Aorta (tissue), 5 donors: ENCODE measurements at regions not wholly inside any gene's neighbourhood (a gene's known extent, or its start where the extent isn't known, plus 50 kb on each side); places are given as distances from the start of the nearest gene placed in this dataset.
"Not testable (repeated sequence)": the region's sequence is repeated elsewhere in the genome, so short reads cannot be mapped to it uniquely, and the experiment has no call there.

Experiments
- ATAC-seq: fragments of 200-7000 bp; cut with Tn5 transposase; one replicate; pipeline ENCODE4 v1.9.1; 2022; ENCODE audit warnings: moderate library complexity; ENCODE audit not compliant: low FRiP score
- DNase-seq, 2 donors: peaks; one replicate each; pipeline ENCODE4 v3.0.0-alpha.2; 2020
- H3K27ac ChIP-seq, 2 donors: one replicate each; pipeline ENCODE4 v1.5.1; 2013; ENCODE audit warnings: low read length in 2 of 2, mild to moderate bottlenecking in 2 of 2, moderate library complexity in 2 of 2, control low read depth in 1 of 2, inconsistent platforms in 1 of 2, low read depth in 1 of 2
- H3K27me3 ChIP-seq, 2 donors: one replicate each; pipeline ENCODE4 v1.6.1; 2013; ENCODE audit warnings: control low read depth in 1 of 2, low read length in 1 of 2, mild to moderate bottlenecking in 1 of 2, moderate library complexity in 1 of 2; ENCODE audit not compliant: insufficient read depth in 2 of 2, control insufficient read depth in 1 of 2
- H3K36me3 ChIP-seq, 2 donors: one replicate each; pipeline ENCODE4 v1.6.1; 2013; ENCODE audit warnings: control low read depth in 1 of 2, low read length in 1 of 2, mild to moderate bottlenecking in 1 of 2; ENCODE audit not compliant: insufficient read depth in 2 of 2, control insufficient read depth in 1 of 2
- H3K4me1 ChIP-seq, 2 donors: one replicate each; pipeline ENCODE4 v1.6.1; 2013; ENCODE audit warnings: low read length in 2 of 2, control low read depth in 1 of 2, mild to moderate bottlenecking in 1 of 2, moderate library complexity in 1 of 2; ENCODE audit not compliant: insufficient read depth in 2 of 2, control insufficient read depth in 1 of 2
- H3K4me3 ChIP-seq, 2 donors: one replicate each; pipeline ENCODE4 v1.5.1; 2013; ENCODE audit warnings: low read length in 2 of 2, control low read depth in 1 of 2, mild to moderate bottlenecking in 1 of 2
- H3K9me3 ChIP-seq: one replicate; pipeline ENCODE4 v1.6.1; 2013; ENCODE audit warnings: mild to moderate bottlenecking, low read length; ENCODE audit not compliant: control insufficient read depth
- WGBS, 2 donors: extraction: QIAGEN DNeasy Blood & Tissue Kit; methylation state at CpG; one replicate each; pipeline ENCODE4 v1.1.7; 2013; 5-methylcytosine and 5-hydroxymethylcytosine counted together
- intact Hi-C, 2 donors: fragments of 100-400 bp; cut with DNase I; formaldehyde crosslinking; loops; one replicate each; pipeline versions ENCODE4 v1.14.2 to v1.15.0; 2022
- donor health status: healthy with polysubstance abuse.
- donor health status: Bipolar disorder and iron deficiency.
- donor health status: DM: no; HTN: no; CAD: no.
- donor health status: DM: no; HTN: no; CAD: no.
- donor health status: DM: yes; HTN: yes; CAD: no.

GRCh38 chr3:181919375-181919774, 207.7 kb downstream of the SOX2 start:
- Histone ChIP-seq H3K27me3 (peaks cover 0 to 2% of the 10 kb centered on the region in 2 donors), H3K4me1 (no peaks in the 10 kb centered on the region), H3K27ac (no peak overlapping the region), H3K9me3 (no peaks in the 10 kb centered on the region), H3K36me3 (no peaks in the 10 kb centered on the region), H3K4me3 (no peak overlapping the region)
- 87 to 88% methylated on average over 1 of the region's 1 CpG for WGBS, 2 donors
- ATAC-seq (no peak), DNase-seq (no peak)
- intact Hi-C loops = no loop called here

- H3K4me3 ChIP-seq = no peak overlapping the region
- intact Hi-C loops = no loop called here
- no peaks in the 10 kb centered on the region for H3K4me1 ChIP-seq
Measured at GRCh38 chr3:181920409-181920808, 208.7 kb downstream of the SOX2 start.

GRCh38 chr3:181921220-181921619, 209.5 kb downstream of the SOX2 start:
- WGBS, 2 donors = 73 to 80% methylated on average over 2 of the region's 2 CpGs
- no peak for ATAC-seq

More at GRCh38 chr3:181920409-181920808, 208.7 kb downstream of the SOX2 start:
- no peaks in the 10 kb centered on the region for H3K36me3 ChIP-seq
- ATAC-seq (no peak), DNase-seq (no peak)
- H3K9me3 ChIP-seq = no peaks in the 10 kb centered on the region
- no peak overlapping the region for H3K27ac ChIP-seq
- peaks cover 0 to 2% of the 10 kb centered on the region in 2 donors for H3K27me3 ChIP-seq
- WGBS, 2 donors = 40 to 44% methylated on average over 3 of the region's 3 CpGs

GRCh38 chr3:181925841-181926240, 214.1 kb downstream of the SOX2 start:
- H3K36me3 ChIP-seq, H3K4me3 ChIP-seq, ATAC-seq, H3K9me3 ChIP-seq, DNase-seq, intact Hi-C loops, H3K4me1 ChIP-seq, H3K27ac ChIP-seq, H3K27me3 ChIP-seq: not testable (repeated sequence)
- WGBS, 2 donors = 90 to 92% methylated on average over 26 to 34 of the region's 34 CpGs

More at GRCh38 chr3:181921220-181921619, 209.5 kb downstream of the SOX2 start:
- Histone ChIP-seq H3K27me3 (peaks cover 0 to 2% of the 10 kb centered on the region in 2 donors), H3K36me3 (no peaks in the 10 kb centered on the region), H3K9me3 (no peaks in the 10 kb centered on the region), H3K4me3 (no peak overlapping the region), H3K4me1 (no peaks in the 10 kb centered on the region), H3K27ac (no peak overlapping the region)
- DNase-seq = no peak
- intact Hi-C loops = no loop called here

- H3K27me3 ChIP-seq = peaks cover 0 to 1% of the 10 kb centered on the region in 2 donors
- 77 to 80% methylated on average over 5 of the region's 5 CpGs for WGBS, 2 donors
- H3K9me3 ChIP-seq = no peaks in the 10 kb centered on the region
- no peak overlapping the region for H3K4me3 ChIP-seq
- no peaks in the 10 kb centered on the region for H3K4me1 ChIP-seq
- H3K36me3 ChIP-seq = no peaks in the 10 kb centered on the region
- ATAC-seq = no peak
- H3K27ac ChIP-seq = no peak overlapping the region
- intact Hi-C loops = no loop called here
- no peak for DNase-seq
Measured at GRCh38 chr3:181929501-181929900, 217.8 kb downstream of the SOX2 start.

GRCh38 chr3:181930105-181930504, 218.4 kb downstream of the SOX2 start:
- 69 to 71% methylated on average over 4 of the region's 4 CpGs for WGBS, 2 donors

GRCh38 chr3:181932039-181932438, 220.3 kb downstream of the SOX2 start:
- Histone ChIP-seq H3K36me3 (no peaks in the 10 kb centered on the region), H3K4me1 (no peaks in the 10 kb centered on the region), H3K4me3 (no peak overlapping the region), H3K27ac (no peak overlapping the region), H3K27me3 (peaks cover 0 to 1% of the 10 kb centered on the region in 2 donors), H3K9me3 (no peaks in the 10 kb centered on the region)
- no peak for ATAC-seq
- WGBS, 2 donors = 70 to 73% methylated on average over 4 of the region's 4 CpGs
- intact Hi-C loops = no loop called here
- no peak for DNase-seq

More at GRCh38 chr3:181930105-181930504, 218.4 kb downstream of the SOX2 start:
- ATAC-seq (no peak), DNase-seq (no peak)
- H3K4me3 ChIP-seq = no peak overlapping the region
- intact Hi-C loops = no loop called here
- H3K36me3 ChIP-seq = no peaks in the 10 kb centered on the region
- no peaks in the 10 kb centered on the region for H3K4me1 ChIP-seq
- H3K9me3 ChIP-seq = no peaks in the 10 kb centered on the region
- peaks cover 0 to 1% of the 10 kb centered on the region in 2 donors for H3K27me3 ChIP-seq
- no peak overlapping the region for H3K27ac ChIP-seq

- H3K27ac ChIP-seq = no peak overlapping the region
- intact Hi-C loops = no loop called here
- ATAC-seq = no peak
Measured at GRCh38 chr3:181933052-181933618, 221.4 kb downstream of the SOX2 start.

GRCh38 chr3:181935915-181936314, 224.2 kb downstream of the SOX2 start:
- H3K4me1 ChIP-seq = no peaks in the 10 kb centered on the region

More at GRCh38 chr3:181933052-181933618, 221.4 kb downstream of the SOX2 start:
- no peaks in the 10 kb centered on the region for H3K4me1 ChIP-seq
- WGBS, 2 donors = 53 to 72% methylated on average over 4 of the region's 4 CpGs
- no peaks in the 10 kb centered on the region for H3K36me3 ChIP-seq
- no peaks in the 10 kb centered on the region for H3K9me3 ChIP-seq
- no peak overlapping the region for H3K4me3 ChIP-seq
- DNase-seq = no peak
- peaks cover 0 to 1% of the 10 kb centered on the region in 2 donors for H3K27me3 ChIP-seq

More at GRCh38 chr3:181935915-181936314, 224.2 kb downstream of the SOX2 start:
- ATAC-seq (no peak), DNase-seq (no peak)
- WGBS, 2 donors = 91 to 94% methylated on average over 2 of the region's 2 CpGs
- H3K36me3 ChIP-seq = no peaks in the 10 kb centered on the region
- no peak overlapping the region for H3K27ac ChIP-seq
- no peaks in the 10 kb centered on the region for H3K27me3 ChIP-seq
- no peak overlapping the region for H3K4me3 ChIP-seq
- intact Hi-C loops = no loop called here
- H3K9me3 ChIP-seq = no peaks in the 10 kb centered on the region
